HG02884 (cell line): ENCODE measurements at regions not wholly inside any gene's neighbourhood (a gene's known extent, or its start where the extent isn't known, plus 50 kb on each side); places are given as distances from the start of the nearest gene placed in this dataset.
"Not testable (repeated sequence)": the region's sequence is repeated elsewhere in the genome, so short reads cannot be mapped to it uniquely, and the experiment has no call there.

Source experiments
- ATAC-seq: cut with Tn5 transposase; IDR thresholded peaks from one replicate; pipeline ENCODE4 v1.9.1; 2021; ENCODE audit warnings: mild to moderate bottlenecking, moderate library complexity; ENCODE audit not compliant: unreplicated experiment

GRCh38 chr7:12979181-12979580, 291.7 kb downstream of the ARL4A start:
- no peak for ATAC-seq

GRCh38 chr7:12982178-12982577, 294.7 kb downstream of the ARL4A start:
- no peak for ATAC-seq

GRCh38 chr7:12984117-12984516, 296.7 kb downstream of the ARL4A start:
- no peak for ATAC-seq

GRCh38 chr7:12985228-12985627, 297.8 kb downstream of the ARL4A start:
- no peak for ATAC-seq

DNA sequence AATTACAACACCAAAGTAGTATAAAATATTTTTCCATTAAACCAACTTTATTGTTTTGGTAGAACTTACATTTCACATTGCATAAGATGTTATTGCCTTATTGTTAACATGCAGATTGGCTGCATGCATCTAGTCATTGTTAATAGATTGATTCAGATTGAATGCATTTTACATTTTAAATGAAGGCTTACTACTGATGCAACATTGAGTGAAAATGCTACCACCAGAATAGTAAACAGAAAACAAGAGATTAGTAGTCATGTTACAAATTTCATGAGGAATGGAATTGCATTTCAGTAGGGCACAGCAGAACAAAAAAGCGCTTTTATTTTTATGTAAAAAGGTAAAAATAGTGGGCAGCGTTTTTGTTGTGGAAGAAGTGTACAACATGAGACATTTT, 298.3 kb downstream of the ARL4A start:
- no peak for ATAC-seq

- ATAC-seq = no peak
Measured at GRCh38 chr7:12987238-12987637, 299.8 kb downstream of the ARL4A start.

DNA sequence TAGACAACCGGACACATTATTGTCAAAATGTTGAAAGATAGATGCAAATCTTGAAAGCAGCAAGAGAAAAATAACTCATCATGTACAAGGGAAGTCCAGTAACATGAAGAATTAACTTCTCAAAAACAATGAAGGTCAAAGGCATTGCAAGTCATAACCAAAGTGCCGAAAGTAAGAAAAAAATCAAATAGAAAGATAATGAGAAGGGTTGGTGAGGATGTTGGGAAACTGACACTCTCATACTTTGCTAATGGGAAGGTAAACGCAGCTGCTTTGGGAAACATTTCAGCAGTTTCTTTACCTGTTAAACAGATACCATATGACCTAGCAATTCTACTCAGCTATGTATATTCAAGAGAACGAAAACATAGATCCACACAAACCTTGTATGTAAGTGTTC, 303.0 kb downstream of the ARL4A start:
- no peak for ATAC-seq

- ATAC-seq = no peak
Measured at GRCh38 chr7:12993025-12993424, 305.6 kb downstream of the ARL4A start.

- ATAC-seq = no peak
Measured at GRCh38 chr7:12995912-12996469, 308.6 kb downstream of the ARL4A start.

GRCh38 chr7:13007331-13007730, 319.9 kb downstream of the ARL4A start:
- ATAC-seq = no peak

GRCh38 chr7:13009517-13009916, 322.1 kb downstream of the ARL4A start:
- ATAC-seq = no peak

DNA sequence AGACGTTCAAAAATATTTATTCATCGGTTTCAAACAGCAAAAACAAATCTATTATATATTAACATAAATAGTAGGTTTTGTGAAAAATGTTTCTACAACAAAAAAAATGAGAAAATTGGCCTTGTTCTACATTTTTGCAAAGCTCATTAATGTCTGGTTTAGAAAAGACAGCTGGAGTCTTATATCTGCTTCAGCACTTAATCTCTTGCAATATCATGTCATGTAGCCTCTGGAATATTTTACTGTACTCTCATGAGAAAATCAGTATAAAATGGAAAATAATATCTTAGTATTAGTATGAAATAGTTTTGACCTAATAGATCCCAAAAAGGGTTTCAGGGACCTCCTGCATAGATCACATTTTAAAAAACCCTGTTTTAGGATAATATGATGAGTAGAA, 326.6 kb downstream of the ARL4A start:
- ATAC-seq = no peak

- no peak for ATAC-seq
Measured at GRCh38 chr7:13016036-13016581, 328.7 kb downstream of the ARL4A start.

DNA sequence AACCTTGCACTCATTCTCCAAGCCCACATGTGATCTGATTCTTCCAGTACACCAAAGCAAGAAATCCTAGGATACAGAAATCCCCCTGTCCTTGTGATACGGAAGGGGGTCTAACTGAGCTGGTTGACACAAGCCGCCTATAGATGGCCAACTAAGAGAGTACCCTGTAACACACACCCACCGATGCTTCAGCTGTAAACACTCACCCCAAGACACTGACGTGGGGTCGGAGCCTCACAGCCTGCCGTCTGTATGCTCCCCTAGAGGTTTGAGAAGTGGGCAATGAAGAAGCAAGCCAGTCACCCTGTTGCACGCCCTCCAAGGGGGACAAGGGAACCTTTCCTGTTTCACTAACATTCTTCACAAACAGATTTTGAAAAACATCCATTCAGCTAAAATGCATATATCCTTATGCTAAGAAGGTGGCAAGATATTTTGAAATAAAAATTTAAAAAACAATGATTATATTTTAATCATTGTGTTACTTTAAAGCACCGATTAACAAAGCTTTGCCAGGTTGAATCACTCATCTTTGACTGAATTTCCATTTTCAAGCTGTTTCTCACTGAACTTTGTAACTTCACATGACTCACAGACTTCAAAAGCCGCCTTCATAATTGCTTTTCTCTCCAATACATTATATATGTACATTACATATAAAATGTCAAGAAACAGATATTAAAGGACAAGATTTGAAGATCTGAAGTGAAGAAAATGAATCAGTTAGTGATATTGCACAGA, 329.3 kb downstream of the ARL4A start:
- ATAC-seq = no peak

- no peak for ATAC-seq
Measured at GRCh38 chr7:13017333-13017857, 330.0 kb downstream of the ARL4A start.

GRCh38 chr7:13017881-13018280, 330.4 kb downstream of the ARL4A start:
- no peak for ATAC-seq

- ATAC-seq = no peak
Measured at GRCh38 chr7:13021566-13022300, 334.3 kb downstream of the ARL4A start.

GRCh38 chr7:13024121-13024674, 336.8 kb downstream of the ARL4A start:
- ATAC-seq = no peak

DNA sequence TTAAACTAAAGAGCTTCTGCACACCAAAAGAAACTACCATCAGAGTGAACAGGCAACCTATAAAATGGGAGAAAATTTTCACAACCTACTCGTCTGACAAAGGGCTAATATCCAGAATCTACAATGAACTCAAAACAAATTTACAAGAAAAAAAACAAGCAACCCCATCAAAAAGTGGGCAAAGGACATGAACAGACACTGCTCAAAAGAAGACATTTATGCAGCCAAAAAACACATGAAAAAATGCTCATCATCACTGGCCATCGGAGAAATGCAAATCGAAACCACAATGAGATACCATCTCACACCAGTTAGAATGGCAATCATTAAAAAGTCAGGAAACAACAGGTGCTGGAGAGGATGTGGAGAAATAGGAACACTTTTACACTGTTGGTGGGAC, 337.6 kb downstream of the ARL4A start:
- ATAC-seq = not testable (repeated sequence)

GRCh38 chr7:13027321-13027720, 339.9 kb downstream of the ARL4A start:
- ATAC-seq = no peak
